NB4 (cell line): ENCODE measurements at regions not wholly inside any gene's neighbourhood (a gene's known extent, or its start where the extent isn't known, plus 50 kb on each side); places are given as distances from the start of the nearest gene placed in this dataset.

Source experiments
- DNase-seq: peaks from one replicate; pipeline ENCODE4 v3.0.0; 2010; ENCODE audit warnings: low read depth
- H3K4me3 ChIP-seq: one replicate; pipeline ENCODE4 v1.5.1; 2011; ENCODE audit warnings: mild to moderate bottlenecking, low read depth, low read length, moderate library complexity
- CTCF ChIP-seq: IDR thresholded peaks from one replicate; pipeline ENCODE4 v1.5.1; 2012; ENCODE audit warnings: low read depth, low read length
- MAX ChIP-seq: IDR thresholded peaks from 2 replicates; pipeline ENCODE4 v1.6.1; 2011; ENCODE audit warnings: low read depth, low read length
- MYC ChIP-seq: IDR thresholded peaks from 2 replicates; pipeline ENCODE4 v1.6.1; 2011; ENCODE audit warnings: low read depth, low read length
- POLR2A ChIP-seq: IDR thresholded peaks from 2 replicates; pipeline ENCODE4 v1.6.1; 2011; ENCODE audit warnings: mild to moderate bottlenecking; ENCODE audit not compliant: insufficient read length; ENCODE audit errors: extremely low read depth

- no peak overlapping the region for H3K4me3 ChIP-seq
- DNase-seq, result no peak
- TF ChIP-seq MAX (no peak), POLR2A (no peak), CTCF (no peak), MYC (no peak)
These were observed 376.4 kb upstream of the KAZN start for GRCh38 chr1:14222086-14222485.

GRCh38 chr1:14228677-14229076 lies 369.8 kb upstream of the KAZN start:
- no peak for TF ChIP-seq MAX
- TF ChIP-seq CTCF, result no peak
- no peak for TF ChIP-seq MYC
- TF ChIP-seq POLR2A, result no peak
- H3K4me3 ChIP-seq, result no peak overlapping the region
- DNase-seq, result no peak

GRCh38 chr1:14233510-14233909 lies 365.0 kb upstream of the KAZN start:
- H3K4me3 ChIP-seq, result no peak overlapping the region
- no peak for DNase-seq
- TF ChIP-seq MAX, result no peak
- TF ChIP-seq POLR2A, result no peak
- no peak for TF ChIP-seq MYC
- TF ChIP-seq CTCF, result no peak

- DNase-seq, result no peak
- TF ChIP-seq MYC (no peak), CTCF (no peak), POLR2A (no peak), MAX (no peak)
- H3K4me3 ChIP-seq, result no peak overlapping the region
These were observed 362.4 kb upstream of the KAZN start for GRCh38 chr1:14236097-14236496.

GRCh38 chr1:14238472-14239307 lies 359.8 kb upstream of the KAZN start:
- no peak overlapping the region for H3K4me3 ChIP-seq
- no peak for DNase-seq
- no peak for TF ChIP-seq POLR2A
- TF ChIP-seq CTCF, result no peak

- no peak for TF ChIP-seq MAX
- no peak for TF ChIP-seq POLR2A
- no peak overlapping the region for H3K4me3 ChIP-seq
- peak; percentile 2 for DNase-seq
These were observed 358.2 kb upstream of the KAZN start for GRCh38 chr1:14240265-14240664.
